AG04450 (cell line): ENCODE measurements at regions not wholly inside any gene's neighbourhood (a gene's known extent, or its start where the extent isn't known, plus 50 kb on each side); places are given as distances from the start of the nearest gene placed in this dataset.

Source experiments
- CTCF ChIA-PET: fragments of 300-600, 350-600 bp; formaldehyde crosslinking; extraction: SDS; loops from one replicate; lab custom pipeline; 2022; ENCODE audit warnings: antibody characterized with exemption, inconsistent platforms; lab: Charles Lee
- POLR2A ChIA-PET: fragments of 350-600 bp; formaldehyde crosslinking; extraction: SDS; loops from one replicate; lab custom pipeline; 2021; ENCODE audit warnings: antibody characterized with exemption, inconsistent platforms; lab: Yijun Ruan, JAX
- DNase-seq: peaks from one replicate; pipeline ENCODE4 v3.0.0-alpha.2; 2011; ENCODE audit warnings: low read depth, low spot score
- H3K27ac ChIP-seq: one replicate; pipeline ENCODE4 v1.5.1; 2012; ENCODE audit warnings: low read depth, low read length, control low read depth
- H3K27me3 ChIP-seq: one replicate; pipeline ENCODE4 v1.6.0; 2012; ENCODE audit warnings: low read length; ENCODE audit not compliant: control insufficient read depth, insufficient read depth
- H3K4me3 ChIP-seq: 2 replicates; pipeline ENCODE4 v1.5.1; 2011; ENCODE audit warnings: mild to moderate bottlenecking, low read depth, low read length, control low read depth
- H3K9me3 ChIP-seq: 2 replicates; pipeline ENCODE4 v1.5.1; 2012; ENCODE audit warnings: low read length; ENCODE audit not compliant: control insufficient read depth, insufficient read depth
- CTCF ChIP-seq: IDR thresholded peaks from 2 replicates; pipeline ENCODE4 v1.5.1; 2011; ENCODE audit warnings: low read depth, low read length, control low read depth, inconsistent platforms

GRCh38 chr16:73560497-73560896, 512.6 kb upstream of the ZFHX3 start:
- H3K9me3 ChIP-seq = no peaks in the 10 kb centered on the region
- DNase-seq = no peak
- TF ChIP-seq CTCF = no peak
- no peak overlapping the region for H3K27ac ChIP-seq
- H3K4me3 ChIP-seq = no peak overlapping the region
- H3K27me3 ChIP-seq = no peaks in the 10 kb centered on the region
- ChIA-PET POLR2A (no interaction called here), CTCF (no interaction called here)

GRCh38 chr16:73558219-73558618, 510.3 kb upstream of the ZFHX3 start:
- Histone ChIP-seq H3K4me3 (no peak overlapping the region), H3K9me3 (no peaks in the 10 kb centered on the region), H3K27me3 (no peaks in the 10 kb centered on the region), H3K27ac (no peak overlapping the region)
- CTCF ChIA-PET = interaction anchor here (0.5 kb wide), 1 partner anchor 632 kb away, joined by 3 read pairs; no protein-coding TSS in a partner anchor
- no peak for DNase-seq
- TF ChIP-seq CTCF = no peak
- POLR2A ChIA-PET = no interaction called here

- Histone ChIP-seq H3K9me3 (no peaks in the 10 kb centered on the region), H3K4me3 (no peak overlapping the region), H3K27me3 (no peaks in the 10 kb centered on the region), H3K27ac (no peak overlapping the region)
- no peak for TF ChIP-seq CTCF
- ChIA-PET CTCF (no interaction called here), POLR2A (no interaction called here)
- no peak for DNase-seq
Measured at GRCh38 chr16:73553941-73554660, 506.2 kb upstream of the ZFHX3 start.

GRCh38 chr16:73549984-73550631, 502.2 kb upstream of the ZFHX3 start:
- Histone ChIP-seq H3K27me3 (peaks cover 11% of the 10 kb centered on the region), H3K9me3 (no peaks in the 10 kb centered on the region), H3K27ac (no peak overlapping the region), H3K4me3 (no peak overlapping the region)
- TF ChIP-seq CTCF = no peak
- ChIA-PET POLR2A (no interaction called here), CTCF (no interaction called here)
- no peak for DNase-seq
